ENCODE measurements at regions not wholly inside any gene's neighbourhood (a gene's known extent, or its start where the extent isn't known, plus 50 kb on each side); places are given as distances from the start of the nearest gene placed in this dataset.

DNA sequence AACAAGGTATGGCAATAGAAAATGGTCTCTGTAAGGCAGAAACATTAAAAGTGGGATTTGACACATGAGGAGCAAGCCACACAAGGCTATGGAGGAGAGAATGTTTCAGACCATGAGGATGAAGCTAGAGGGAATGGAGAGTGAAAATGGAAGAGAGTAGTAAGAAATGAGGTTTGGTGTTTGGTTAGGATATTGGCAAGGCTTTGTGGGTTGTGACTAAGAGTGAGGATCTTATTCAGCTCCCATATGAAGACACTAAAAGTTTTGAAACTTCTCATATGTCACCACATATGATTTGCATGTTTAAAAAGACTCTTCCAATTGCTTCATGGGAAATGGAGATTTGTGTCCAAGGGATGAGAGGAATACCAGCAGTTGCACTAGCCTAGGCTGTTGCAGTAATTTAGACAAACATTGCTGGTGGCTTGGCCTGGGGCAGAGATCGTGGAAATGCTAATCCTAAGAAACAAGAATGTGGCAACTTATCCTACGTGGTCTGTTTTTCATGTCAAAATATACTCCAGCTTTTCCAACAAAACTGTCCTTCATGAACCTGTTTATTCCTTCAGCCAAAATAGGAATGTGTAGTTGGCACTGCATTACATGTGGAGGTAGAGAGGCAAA is 749.0 kb downstream of the PDCD6IP start (continued):
- TF ChIP-seq ZNF462 (CRISPR knock-in tag; IDR thresholded peaks at IDR 0.05) (no peak), ZNF331 (CRISPR knock-in tag; IDR thresholded peaks at IDR 0.05; ENCODE audit: low read depth) (no peak), EZH2phosphoT487 (IDR thresholded peaks at IDR 0.05; ENCODE audit: unreplicated experiment) (no peak), NANOG (IDR thresholded peaks at IDR 0.05; ENCODE audit: borderline replicate concordance) (no peak), ETS1 (IDR thresholded peaks at IDR 0.05) (no peak)
- TF ChIP-seq, protein P1, sequence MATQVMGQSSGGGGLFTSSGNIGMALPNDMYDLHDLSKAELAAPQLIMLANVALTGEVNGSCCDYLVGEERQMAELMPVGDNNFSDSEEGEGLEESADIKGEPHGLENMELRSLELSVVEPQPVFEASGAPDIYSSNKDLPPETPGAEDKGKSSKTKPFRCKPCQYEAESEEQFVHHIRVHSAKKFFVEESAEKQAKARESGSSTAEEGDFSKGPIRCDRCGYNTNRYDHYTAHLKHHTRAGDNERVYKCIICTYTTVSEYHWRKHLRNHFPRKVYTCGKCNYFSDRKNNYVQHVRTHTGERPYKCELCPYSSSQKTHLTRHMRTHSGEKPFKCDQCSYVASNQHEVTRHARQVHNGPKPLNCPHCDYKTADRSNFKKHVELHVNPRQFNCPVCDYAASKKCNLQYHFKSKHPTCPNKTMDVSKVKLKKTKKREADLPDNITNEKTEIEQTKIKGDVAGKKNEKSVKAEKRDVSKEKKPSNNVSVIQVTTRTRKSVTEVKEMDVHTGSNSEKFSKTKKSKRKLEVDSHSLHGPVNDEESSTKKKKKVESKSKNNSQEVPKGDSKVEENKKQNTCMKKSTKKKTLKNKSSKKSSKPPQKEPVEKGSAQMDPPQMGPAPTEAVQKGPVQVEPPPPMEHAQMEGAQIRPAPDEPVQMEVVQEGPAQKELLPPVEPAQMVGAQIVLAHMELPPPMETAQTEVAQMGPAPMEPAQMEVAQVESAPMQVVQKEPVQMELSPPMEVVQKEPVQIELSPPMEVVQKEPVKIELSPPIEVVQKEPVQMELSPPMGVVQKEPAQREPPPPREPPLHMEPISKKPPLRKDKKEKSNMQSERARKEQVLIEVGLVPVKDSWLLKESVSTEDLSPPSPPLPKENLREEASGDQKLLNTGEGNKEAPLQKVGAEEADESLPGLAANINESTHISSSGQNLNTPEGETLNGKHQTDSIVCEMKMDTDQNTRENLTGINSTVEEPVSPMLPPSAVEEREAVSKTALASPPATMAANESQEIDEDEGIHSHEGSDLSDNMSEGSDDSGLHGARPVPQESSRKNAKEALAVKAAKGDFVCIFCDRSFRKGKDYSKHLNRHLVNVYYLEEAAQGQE (IDR thresholded peaks at IDR 0.05; ENCODE audit: unreplicated experiment), result no peak

Measured in GM23338 (cell line).